ENCODE measurements at regions not wholly inside any gene's neighbourhood (a gene's known extent, or its start where the extent isn't known, plus 50 kb on each side); places are given as distances from the start of the nearest gene placed in this dataset.

GRCh38 chr18:39958876-39959275 lies 1996.2 kb upstream of the PIK3C3 start (continued):
- no peak for TF ChIP-seq CTBP2 (IDR thresholded peaks at IDR 0.05; ENCODE audit: borderline replicate concordance, insufficient read depth, insufficient read length, low read length)
- TF ChIP-seq TAF7 (optimal IDR thresholded peaks at IDR 0.05; ENCODE audit: borderline replicate concordance, low read depth, low read length): no peak
- no peak for TF ChIP-seq EGR1 (IDR thresholded peaks at IDR 0.05; ENCODE audit: borderline replicate concordance, low read depth, low read length)
- no peak for TF ChIP-seq RNF2 (IDR thresholded peaks at IDR 0.05; ENCODE audit: borderline replicate concordance, low read depth, low read length, missing control alignments, poor library complexity, severe bottlenecking)

Data from H1 (cell line).